ENCODE measurements at regions not wholly inside any gene's neighbourhood (a gene's known extent, or its start where the extent isn't known, plus 50 kb on each side); places are given as distances from the start of the nearest gene placed in this dataset.

DNA sequence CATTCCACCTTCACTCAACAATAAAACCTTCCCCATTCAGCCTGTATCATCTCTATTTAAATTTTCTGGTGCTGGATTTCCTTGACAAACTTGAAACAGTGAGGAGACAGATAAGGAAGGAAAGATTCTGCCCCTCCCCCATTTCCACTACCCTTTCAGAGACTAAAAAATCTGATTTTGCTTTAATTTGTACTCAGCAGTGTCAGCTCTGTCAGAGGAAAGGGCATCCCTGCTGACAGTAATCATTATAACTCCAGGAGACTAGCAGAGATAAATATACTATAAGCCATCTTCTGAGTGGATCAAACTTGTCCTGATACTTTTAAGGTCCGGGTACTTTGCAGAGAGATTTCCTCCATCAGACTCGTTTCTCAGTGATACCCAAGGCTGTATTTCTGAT, 155.6 kb downstream of the SAMD5 start:
- TF ChIP-seq CTCF (IDR thresholded peaks at IDR 0.05; ENCODE audit: control extremely low read depth in 1 of 3, insufficient read depth in 1 of 3, low read depth in 1 of 3, low read length in 3 of 3) (no peak), POLR2A (IDR thresholded peaks at IDR 0.05; ENCODE audit: control extremely low read depth in 1 of 2, low read depth in 2 of 2, low read length in 2 of 2) (no peak), USF2 (IDR thresholded peaks at IDR 0.05; ENCODE audit: low read length) (no peak), TAF1 (IDR thresholded peaks at IDR 0.05; ENCODE audit: low read depth, low read length) (no peak), CBX8 (IDR thresholded peaks at IDR 0.05; ENCODE audit: borderline replicate concordance, low read depth, low read length) (no peak), POLR2AphosphoS5 (IDR thresholded peaks at IDR 0.05; ENCODE audit: low read depth, low read length) (no peak), RAD21 (IDR thresholded peaks at IDR 0.05 in 1 of 2, conservative IDR thresholded peaks at IDR 0.05 in 1 of 2; ENCODE audit: low read depth in 2 of 2, low read length in 2 of 2) (no peak), EGR1 (IDR thresholded peaks at IDR 0.05; ENCODE audit: borderline replicate concordance, low read depth, low read length) (no peak), SIN3A (conservative IDR thresholded peaks at IDR 0.05 in 1 of 2, IDR thresholded peaks at IDR 0.05 in 1 of 2; ENCODE audit: low read depth in 1 of 2, low read length in 2 of 2) (no peak), NRF1 (IDR thresholded peaks at IDR 0.05; ENCODE audit: low read depth, low read length) (no peak), TBP (IDR thresholded peaks at IDR 0.05; ENCODE audit: low read depth, low read length) (no peak)

Measured in H1 (cell line).